ENCODE measurements at regions not wholly inside any gene's neighbourhood (a gene's known extent, or its start where the extent isn't known, plus 50 kb on each side); places are given as distances from the start of the nearest gene placed in this dataset.

DNA sequence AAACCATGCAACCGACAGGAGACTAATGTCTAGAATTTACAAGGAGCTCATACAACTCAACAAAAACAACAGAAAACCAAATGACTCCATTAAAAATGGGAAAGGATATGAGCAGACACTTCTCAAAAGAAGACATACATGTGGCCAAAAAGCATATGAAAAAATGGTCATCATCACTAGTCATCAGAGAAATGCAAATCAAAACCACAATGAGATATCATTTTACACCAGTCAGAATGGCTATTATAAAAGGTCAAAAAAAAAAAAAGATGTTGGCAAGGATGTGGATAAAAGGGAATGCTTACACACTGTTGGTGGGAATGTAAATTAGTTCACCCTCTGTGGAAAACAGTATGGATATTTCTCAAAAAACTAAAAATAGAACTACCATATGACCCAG is 50.5 kb upstream of the CHRDL1 start:
- no peak overlapping the region for H3K4me3 ChIP-seq (ENCODE audit: low read length)
- TF ChIP-seq, protein P1, sequence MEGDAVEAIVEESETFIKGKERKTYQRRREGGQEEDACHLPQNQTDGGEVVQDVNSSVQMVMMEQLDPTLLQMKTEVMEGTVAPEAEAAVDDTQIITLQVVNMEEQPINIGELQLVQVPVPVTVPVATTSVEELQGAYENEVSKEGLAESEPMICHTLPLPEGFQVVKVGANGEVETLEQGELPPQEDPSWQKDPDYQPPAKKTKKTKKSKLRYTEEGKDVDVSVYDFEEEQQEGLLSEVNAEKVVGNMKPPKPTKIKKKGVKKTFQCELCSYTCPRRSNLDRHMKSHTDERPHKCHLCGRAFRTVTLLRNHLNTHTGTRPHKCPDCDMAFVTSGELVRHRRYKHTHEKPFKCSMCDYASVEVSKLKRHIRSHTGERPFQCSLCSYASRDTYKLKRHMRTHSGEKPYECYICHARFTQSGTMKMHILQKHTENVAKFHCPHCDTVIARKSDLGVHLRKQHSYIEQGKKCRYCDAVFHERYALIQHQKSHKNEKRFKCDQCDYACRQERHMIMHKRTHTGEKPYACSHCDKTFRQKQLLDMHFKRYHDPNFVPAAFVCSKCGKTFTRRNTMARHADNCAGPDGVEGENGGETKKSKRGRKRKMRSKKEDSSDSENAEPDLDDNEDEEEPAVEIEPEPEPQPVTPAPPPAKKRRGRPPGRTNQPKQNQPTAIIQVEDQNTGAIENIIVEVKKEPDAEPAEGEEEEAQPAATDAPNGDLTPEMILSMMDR (conservative IDR thresholded peaks at IDR 0.05; ENCODE audit: low read length), result no peak
- no peak for DNase-seq (ENCODE audit: low read depth)
